Suppressor macrophage (primary cell): ENCODE measurements at regions not wholly inside any gene's neighbourhood (a gene's known extent, or its start where the extent isn't known, plus 50 kb on each side); places are given as distances from the start of the nearest gene placed in this dataset.

ENCODE experiments used
- DNase-seq, 4 experiments: peaks; one replicate each; pipeline ENCODE4 v3.0.0-alpha.2; 2020 to 2022

DNA sequence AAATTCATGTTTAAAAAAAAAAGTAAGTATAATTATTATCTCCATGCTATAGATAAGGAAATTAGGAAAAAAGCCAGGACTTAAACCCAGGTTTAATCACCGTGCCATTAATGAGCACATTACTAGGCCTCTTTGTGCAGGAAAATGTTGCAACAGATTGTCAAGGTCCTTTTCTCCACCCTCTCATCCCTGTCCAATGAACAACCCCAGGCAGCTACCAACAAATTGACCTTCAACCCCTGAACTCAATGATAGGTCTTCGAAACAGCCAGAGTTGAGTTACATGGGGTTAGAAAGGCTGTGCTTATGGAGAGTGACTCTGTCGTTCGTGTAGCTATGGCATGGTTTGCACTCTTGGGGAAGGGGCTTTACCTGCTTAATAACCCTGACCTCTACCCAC lies 84.2 kb upstream of the CTNNB1 start:
- DNase-seq = no peak

DNA sequence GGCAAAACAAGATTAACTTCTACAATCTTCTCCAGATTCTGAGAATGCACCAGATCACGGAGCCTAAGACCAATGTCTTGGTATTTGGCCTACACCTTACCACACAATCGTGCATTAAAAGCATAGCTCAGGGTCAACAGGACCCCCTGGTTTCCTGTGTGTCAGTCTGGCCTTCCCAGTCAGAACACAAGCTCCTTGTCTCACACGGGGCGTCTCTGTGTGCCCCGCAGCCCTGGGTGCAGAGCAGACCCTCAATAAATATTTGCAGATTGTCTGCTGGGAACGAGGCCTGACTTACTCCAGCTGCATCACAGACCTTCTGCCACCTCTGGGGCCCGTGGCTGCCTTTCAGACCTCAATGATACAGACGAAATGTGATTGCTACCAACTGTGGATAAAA lies 82.5 kb upstream of the CTNNB1 start:
- no peak for DNase-seq

GRCh38 chr3:41117398-41117870 lies 81.9 kb upstream of the CTNNB1 start:
- peak; percentile 99 to 100 (median 100) for DNase-seq

DNA sequence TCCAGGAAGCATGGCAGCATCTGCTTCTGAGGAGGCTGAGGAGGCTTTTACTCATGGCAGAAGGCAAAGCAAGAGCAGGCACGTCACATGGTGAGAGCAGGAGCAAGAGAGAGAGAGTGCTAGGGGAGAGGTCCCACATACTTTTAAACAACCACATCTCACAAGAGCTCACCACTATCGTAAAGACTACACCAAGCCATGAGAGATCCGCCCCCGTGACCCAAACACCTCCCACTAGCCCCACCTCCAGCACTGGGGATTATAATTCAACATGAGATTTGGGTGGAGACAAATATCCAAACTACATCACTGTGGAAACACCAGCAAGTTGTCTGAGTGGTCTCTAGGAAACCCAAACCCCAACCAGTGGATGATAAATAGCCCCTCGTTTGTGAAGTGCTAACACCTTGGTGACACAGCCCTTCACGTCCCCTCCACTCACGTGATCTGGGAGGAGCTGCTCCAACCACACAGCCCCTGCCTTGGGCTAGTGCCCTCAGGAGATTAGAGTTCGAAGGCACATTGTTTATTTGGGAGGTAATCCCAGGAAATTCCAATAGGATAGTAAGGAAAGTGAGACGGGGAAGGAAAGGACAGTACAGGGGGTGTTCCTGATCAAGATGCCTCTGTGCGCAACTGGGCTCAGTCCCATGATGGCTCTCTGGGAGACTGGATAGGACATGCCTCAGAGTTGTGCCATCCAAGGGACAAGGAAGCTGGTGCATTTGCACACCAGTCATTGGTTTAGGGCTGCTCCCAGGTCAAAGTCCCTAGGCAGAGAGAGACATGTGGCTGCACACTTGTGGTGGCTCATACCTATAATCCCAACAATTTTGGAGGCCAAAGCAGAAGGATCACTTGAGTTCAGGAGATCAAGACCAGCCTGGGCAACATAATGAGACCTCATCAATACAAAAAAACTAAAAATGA lies 80.6 kb upstream of the CTNNB1 start:
- DNase-seq = peak in 1 of 4 experiments; percentile 8

DNA sequence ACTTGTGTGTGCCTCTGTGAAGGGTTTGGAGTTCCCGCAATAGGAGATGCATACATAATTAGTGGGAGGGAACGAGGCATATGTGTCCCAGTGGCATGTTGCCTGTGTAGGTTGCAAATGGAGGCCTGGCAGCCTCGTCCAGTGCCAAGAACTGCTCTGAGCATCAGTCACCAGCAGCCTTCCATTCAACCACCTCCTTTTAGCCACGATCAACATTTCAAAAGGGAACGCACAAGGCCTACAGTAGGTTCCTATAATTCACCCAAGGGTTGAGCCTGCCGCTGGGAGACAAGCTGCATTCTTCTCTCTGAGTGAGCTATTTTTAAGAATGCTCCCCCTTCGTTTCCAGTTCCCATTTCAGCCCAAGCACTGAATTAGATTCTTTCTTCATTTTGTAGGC lies 78.8 kb upstream of the CTNNB1 start:
- peak; percentile 55 to 79 (median 76) for DNase-seq

DNA sequence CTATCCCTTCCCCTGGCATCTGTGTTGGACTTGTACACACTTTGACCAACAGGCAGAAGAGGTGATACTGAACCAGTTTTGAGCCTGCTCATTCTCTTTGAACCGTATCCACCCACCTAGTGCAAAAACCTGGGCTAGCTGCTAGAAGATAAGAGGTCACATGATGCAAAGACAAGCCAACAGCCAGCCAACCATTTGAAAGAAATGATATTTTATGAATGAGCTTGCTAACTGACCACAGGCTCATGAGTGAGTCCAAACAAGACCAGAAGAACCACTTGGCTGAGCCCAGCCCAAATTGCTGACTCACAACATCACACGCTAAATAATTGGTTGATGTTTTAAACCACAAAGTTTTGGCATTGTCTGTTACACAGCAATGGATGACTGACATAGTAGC lies 74.0 kb upstream of the CTNNB1 start:
- DNase-seq = no peak

- no peak for DNase-seq
Measured at GRCh38 chr3:41126472-41126871, 72.8 kb upstream of the CTNNB1 start.

GRCh38 chr3:41126961-41127360 lies 72.3 kb upstream of the CTNNB1 start:
- no peak for DNase-seq

DNA sequence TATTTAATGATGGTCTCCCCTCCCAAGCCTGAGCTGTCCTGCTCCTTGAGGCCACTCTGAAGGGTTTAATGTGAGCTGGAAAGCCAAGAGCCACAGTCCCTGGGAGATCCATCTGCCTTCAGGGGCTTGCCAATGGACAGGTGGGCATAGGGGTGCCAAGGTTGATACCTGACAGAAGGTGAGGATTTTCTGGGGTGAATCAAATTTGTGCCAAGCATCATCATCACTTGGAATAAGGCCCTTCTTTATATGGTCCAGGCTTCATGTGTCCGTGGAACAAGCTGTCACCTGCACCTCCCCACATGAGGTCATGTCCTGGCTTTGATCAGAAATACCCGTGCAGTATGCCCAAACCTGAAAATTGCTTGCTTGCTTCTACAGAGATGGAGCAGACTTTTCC lies 71.9 kb upstream of the CTNNB1 start:
- no peak for DNase-seq

GRCh38 chr3:41129731-41130130 lies 69.6 kb upstream of the CTNNB1 start:
- no peak for DNase-seq

DNA sequence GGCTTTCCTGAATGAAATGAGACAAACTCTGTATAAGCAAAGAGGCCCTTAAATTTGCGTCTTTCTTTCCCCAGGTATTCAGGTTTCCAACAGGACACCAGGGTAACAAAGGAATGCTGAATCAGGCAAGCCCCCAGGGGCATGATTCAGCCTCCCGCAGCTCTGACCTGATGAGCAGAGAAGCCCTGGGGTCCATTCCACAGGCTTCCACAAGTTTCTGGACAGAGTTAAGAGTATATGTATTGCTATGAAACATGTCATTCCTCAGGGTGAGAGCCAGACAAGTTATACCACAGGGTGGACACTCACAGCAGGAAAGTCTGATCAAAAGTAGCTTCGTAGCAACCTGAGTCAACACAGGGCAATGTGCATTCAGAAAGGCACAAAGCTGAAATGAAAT lies 68.1 kb upstream of the CTNNB1 start:
- no peak for DNase-seq

GRCh38 chr3:41137686-41138111 lies 61.6 kb upstream of the CTNNB1 start:
- DNase-seq = peak; percentile 82 to 94 (median 87)

DNA sequence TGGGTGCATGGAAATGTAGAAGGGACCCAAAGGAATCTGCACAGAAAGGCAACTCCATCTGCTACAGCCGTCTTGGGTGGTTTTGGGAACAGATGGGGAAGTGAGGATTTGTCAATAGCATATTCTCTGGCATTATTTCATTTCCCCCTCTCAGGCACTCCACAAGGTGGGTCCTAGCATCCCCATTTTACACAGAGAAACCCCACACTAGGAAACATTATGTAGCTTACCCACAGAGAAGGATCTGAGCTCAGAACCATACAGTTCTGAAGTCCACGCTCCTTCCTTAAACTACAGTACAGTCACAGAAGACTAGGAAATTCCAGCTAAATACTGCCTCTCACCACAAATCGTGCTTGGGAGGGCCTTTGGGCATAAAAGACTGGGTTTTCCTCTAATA lies 61.2 kb upstream of the CTNNB1 start:
- peak; percentile 31 to 67 (median 62) for DNase-seq

DNA sequence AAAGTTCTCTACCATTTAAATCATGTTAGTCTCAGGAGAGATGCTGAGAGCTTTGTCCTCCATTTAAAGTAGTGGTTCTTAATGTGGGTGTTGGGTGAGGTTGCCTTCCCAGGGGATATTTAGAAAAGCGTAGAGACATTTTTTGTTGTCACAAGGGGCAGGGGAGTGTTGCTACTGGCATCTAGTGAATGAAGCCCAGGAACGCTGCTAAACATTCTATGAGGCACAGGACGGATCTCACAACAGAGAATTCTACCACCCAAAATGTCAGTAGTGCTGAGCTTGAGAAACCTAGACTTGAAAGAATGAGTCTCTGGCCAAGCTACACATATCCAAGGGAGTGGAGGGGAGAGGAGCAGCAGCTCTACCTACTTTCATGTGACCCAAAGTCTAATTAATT lies 60.7 kb upstream of the CTNNB1 start:
- DNase-seq = no peak

- no peak for DNase-seq
Measured at GRCh38 chr3:41140242-41140641, 59.1 kb upstream of the CTNNB1 start.

- DNase-seq = peak in 2 of 4 experiments; percentile 21 to 31
Measured at GRCh38 chr3:41141433-41142167, 57.7 kb upstream of the CTNNB1 start.

DNA sequence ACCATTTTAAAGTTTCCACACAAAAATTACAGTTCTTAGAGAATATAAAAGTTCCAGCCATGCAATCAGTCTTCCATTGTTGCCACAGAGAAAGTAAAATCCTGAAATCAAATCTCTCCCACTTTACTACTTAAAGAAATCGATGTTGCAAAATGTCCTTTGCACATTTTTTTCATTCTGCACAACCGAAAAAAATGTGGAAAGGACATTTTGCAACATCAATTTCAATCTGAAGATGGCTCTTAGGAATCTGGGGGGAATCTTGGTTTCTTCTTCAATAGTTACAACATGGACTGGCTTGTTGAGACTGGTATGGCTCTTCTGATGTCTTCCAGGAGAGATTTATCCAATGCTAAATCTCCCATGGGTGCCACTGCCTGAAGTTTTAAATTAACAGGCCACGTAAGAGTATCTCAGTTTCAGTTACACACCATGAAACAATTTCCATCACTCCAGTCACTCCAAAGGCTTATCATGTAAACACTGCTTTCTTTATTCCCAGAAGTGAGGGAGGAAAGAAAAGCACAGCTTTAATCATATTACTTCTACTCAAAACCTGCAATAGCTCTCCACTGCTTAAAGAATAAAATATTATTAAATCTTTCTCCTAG lies 55.8 kb upstream of the CTNNB1 start:
- DNase-seq = no peak

- DNase-seq = no peak
Measured at GRCh38 chr3:41144631-41145030, 54.7 kb upstream of the CTNNB1 start.

DNA sequence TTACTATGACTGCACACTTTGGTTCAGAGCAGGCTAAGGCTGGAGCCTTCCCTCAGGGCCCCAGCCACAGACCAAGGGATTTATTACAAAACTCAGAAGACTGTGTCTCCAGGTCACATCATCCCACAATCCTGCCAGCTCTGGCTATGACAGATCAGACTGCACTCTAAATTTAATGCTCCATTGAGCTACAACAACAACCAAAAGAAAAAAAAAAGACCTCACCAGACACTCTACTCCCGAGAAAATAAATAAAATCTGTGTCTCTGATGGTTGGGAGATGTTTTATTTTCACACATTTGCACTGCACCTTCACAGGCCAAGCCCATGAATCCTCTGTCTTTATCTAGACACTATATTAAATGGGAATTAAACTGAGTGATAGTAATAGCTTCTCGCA lies 50.8 kb upstream of the CTNNB1 start:
- DNase-seq = peak in 1 of 4 experiments; percentile 6

DNA sequence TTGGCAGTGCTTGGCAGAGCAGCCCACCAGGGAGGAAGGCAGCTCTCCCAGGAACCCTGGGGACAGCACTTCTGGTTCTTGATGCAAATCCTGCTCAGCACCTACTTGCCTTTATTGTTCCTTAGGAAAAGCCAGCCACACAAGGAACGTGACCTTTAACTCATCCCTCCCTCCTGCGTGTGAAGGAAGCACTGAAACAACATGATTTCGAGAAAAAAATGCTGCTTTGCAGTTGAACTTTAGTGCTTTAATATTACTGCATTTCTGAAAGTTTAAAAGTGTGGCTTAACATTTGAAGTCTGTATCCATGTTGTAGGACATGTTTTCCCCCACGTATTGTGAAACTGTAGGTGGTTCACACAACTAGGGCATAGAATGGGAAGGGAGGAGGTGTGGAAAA lies 50.4 kb upstream of the CTNNB1 start:
- DNase-seq = no peak
